ENCODE measurements at regions not wholly inside any gene's neighbourhood (a gene's known extent, or its start where the extent isn't known, plus 50 kb on each side); places are given as distances from the start of the nearest gene placed in this dataset.

GRCh38 chr2:65700720-65701119, 268.3 kb upstream of the SPRED2 start:
- TF ChIP-seq CTCF (IDR thresholded peaks at IDR 0.05) (no peak), POLR2A (IDR thresholded peaks at IDR 0.05) (no peak)
